Thoracic aorta (tissue), 2 donors: ENCODE measurements at regions not wholly inside any gene's neighbourhood (a gene's known extent, or its start where the extent isn't known, plus 50 kb on each side); places are given as distances from the start of the nearest gene placed in this dataset.
"Not testable (repeated sequence)": the region's sequence is repeated elsewhere in the genome, so short reads cannot be mapped to it uniquely, and the experiment has no call there.

Experiments
- ATAC-seq: fragments of 150-250 bp; one replicate; pipeline ENCODE4 v1.8.0; 2017; ENCODE audit warnings: low read depth; ENCODE audit not compliant: insufficient number of reproducible peaks, low FRiP score
- DNase-seq: peaks from one replicate; pipeline ENCODE4 v3.0.0-alpha.2; 2020; ENCODE audit warnings: low spot score
- H3K27ac ChIP-seq, 2 donors: fragments of 200-600 bp; sonication (generic); 1 replicate in 1 of 2; 2 replicates in 1 of 2; pipeline ENCODE4 v1.5.1; 2016; ENCODE audit warnings: mild to moderate bottlenecking in 2 of 2, moderate library complexity in 2 of 2
- H3K27me3 ChIP-seq: fragments of 200-600 bp; sonication (generic); replicated peaks from 2 replicates; pipeline ENCODE4 v1.6.0; 2016; ENCODE audit warnings: mild to moderate bottlenecking; ENCODE audit not compliant: insufficient read depth
- H3K36me3 ChIP-seq: fragments of 200-600 bp; sonication (generic); one replicate; pipeline ENCODE4 v1.5.1; 2016
- H3K4me1 ChIP-seq, 2 donors: fragments of 200-600 bp; sonication (generic); 1 replicate in 1 of 2; 2 replicates in 1 of 2; pipeline versions ENCODE4 v1.5.1 to v1.6.0; 2016; ENCODE audit warnings: low read depth in 2 of 2, mild to moderate bottlenecking in 1 of 2; ENCODE audit not compliant: control insufficient read depth in 1 of 2
- H3K4me3 ChIP-seq: fragments of 200-600 bp; sonication (generic); 2 replicates; pipeline ENCODE4 v1.5.1; 2016; ENCODE audit warnings: mild to moderate bottlenecking
- H3K9me3 ChIP-seq: fragments of 200-600 bp; sonication (generic); 2 replicates; pipeline ENCODE4 v1.5.1; 2016
- TF ChIP-seq, protein P1 (sequence below): fragments of 200-600 bp; sonication (generic); IDR thresholded peaks from one replicate; pipeline ENCODE4 v1.5.1; 2019; ENCODE audit warnings: antibody characterized with exemption

DNA sequence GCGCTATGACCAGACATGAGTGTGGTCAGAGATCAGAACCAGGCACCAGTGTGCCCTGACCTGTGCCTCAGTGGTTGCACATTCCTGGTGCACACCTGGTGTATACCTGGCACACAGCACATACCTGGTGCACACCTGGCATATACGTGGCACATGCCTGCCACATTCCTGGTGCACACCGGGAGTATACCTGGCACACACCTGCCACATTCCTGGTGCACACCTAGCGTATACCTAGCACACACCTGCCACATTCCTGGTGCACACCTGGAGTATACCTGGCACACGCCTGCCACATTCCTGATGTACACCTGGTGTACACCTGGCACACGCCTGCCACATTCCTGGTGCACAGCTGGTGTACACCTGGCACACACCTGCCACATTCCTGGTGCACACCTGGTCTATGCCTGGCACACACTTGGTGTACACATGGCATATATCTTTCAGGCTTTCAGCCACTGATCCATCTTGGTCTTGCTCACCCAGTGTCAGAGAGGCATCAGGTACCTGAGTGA is 61.3 kb upstream of the ADGRL1 start:
- Histone ChIP-seq H3K27ac (no peak overlapping the region), H3K4me3 (no peak overlapping the region), H3K27me3 (no peaks in the 10 kb centered on the region), H3K9me3 (no peaks in the 10 kb centered on the region), H3K36me3 (no peaks in the 10 kb centered on the region), H3K4me1 (peaks cover 0 to 8% of the 10 kb centered on the region in 2 donors)
- DNase-seq (no peak), ATAC-seq (no peak)
- TF ChIP-seq, protein P1, sequence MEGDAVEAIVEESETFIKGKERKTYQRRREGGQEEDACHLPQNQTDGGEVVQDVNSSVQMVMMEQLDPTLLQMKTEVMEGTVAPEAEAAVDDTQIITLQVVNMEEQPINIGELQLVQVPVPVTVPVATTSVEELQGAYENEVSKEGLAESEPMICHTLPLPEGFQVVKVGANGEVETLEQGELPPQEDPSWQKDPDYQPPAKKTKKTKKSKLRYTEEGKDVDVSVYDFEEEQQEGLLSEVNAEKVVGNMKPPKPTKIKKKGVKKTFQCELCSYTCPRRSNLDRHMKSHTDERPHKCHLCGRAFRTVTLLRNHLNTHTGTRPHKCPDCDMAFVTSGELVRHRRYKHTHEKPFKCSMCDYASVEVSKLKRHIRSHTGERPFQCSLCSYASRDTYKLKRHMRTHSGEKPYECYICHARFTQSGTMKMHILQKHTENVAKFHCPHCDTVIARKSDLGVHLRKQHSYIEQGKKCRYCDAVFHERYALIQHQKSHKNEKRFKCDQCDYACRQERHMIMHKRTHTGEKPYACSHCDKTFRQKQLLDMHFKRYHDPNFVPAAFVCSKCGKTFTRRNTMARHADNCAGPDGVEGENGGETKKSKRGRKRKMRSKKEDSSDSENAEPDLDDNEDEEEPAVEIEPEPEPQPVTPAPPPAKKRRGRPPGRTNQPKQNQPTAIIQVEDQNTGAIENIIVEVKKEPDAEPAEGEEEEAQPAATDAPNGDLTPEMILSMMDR: no peak

DNA sequence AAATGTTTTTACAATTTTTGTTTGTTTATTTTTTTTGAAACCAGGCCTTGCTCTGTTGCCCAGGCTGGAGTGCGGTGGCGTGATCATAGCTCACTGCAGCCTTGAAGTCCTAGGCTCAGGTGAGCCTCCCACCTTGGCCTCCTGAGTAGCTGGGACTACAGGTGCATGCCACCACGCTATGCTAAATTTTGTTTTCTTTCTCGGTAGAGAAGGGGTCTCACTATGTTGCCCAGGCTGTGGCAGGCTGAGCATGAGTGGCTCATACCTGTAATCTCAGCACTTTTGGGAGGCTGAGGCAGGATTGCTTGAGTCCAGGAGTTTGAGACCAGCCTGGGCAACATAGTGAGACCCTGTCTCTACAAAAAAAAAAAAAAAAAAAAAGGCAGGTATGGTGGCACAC is 60.2 kb upstream of the ADGRL1 start:
- not testable (repeated sequence) for DNase-seq, H3K27me3 ChIP-seq, H3K36me3 ChIP-seq, H3K9me3 ChIP-seq, H3K4me3 ChIP-seq, ATAC-seq, H3K4me1 ChIP-seq, H3K27ac ChIP-seq

DNA sequence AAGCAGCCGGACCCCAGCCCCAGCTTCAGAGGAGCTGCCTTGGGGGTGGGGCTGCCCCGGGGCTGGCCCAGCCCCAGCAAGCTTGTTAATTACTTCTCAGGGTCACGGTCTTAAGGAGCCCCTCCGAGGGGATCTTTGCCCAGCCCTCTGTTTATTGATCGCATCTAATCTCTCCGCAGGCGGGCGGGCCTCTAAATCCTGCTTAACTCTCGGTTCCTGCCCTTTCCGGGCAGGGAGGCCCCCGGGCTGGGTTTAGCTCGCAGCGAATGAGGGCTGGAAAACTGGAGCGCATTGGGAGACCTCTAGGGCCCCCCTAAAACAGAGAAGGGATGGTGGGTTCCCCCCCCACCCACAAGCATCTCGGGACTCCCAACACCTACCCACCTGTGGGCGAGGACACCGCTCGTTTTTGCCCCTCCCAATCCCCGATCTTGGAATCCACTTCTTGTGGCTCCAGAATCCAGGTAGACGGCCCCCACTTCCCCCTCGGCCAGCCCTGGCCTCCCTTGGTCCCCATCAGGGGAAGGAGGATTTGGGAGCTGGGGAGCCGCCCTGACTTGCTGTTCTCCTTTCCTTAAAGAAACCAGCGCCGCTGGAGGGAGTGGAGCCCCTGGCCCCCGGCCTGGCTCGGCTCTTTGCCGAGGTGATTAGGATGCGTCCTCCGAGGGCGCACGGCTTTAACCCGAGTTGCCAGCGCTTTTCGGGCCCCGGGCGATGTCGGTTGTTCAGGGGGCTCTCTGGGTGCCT is 59.5 kb upstream of the ADGRL1 start:
- no peak for ATAC-seq
- Histone ChIP-seq H3K4me1 (peaks cover 0 to 8% of the 10 kb centered on the region in 2 donors), H3K36me3 (no peaks in the 10 kb centered on the region), H3K4me3 (peak overlapping the region; percentile 31), H3K9me3 (no peaks in the 10 kb centered on the region), H3K27me3 (no peaks in the 10 kb centered on the region), H3K27ac (no peak overlapping the region)
- TF ChIP-seq, protein P1: no peak
- no peak for DNase-seq

DNA sequence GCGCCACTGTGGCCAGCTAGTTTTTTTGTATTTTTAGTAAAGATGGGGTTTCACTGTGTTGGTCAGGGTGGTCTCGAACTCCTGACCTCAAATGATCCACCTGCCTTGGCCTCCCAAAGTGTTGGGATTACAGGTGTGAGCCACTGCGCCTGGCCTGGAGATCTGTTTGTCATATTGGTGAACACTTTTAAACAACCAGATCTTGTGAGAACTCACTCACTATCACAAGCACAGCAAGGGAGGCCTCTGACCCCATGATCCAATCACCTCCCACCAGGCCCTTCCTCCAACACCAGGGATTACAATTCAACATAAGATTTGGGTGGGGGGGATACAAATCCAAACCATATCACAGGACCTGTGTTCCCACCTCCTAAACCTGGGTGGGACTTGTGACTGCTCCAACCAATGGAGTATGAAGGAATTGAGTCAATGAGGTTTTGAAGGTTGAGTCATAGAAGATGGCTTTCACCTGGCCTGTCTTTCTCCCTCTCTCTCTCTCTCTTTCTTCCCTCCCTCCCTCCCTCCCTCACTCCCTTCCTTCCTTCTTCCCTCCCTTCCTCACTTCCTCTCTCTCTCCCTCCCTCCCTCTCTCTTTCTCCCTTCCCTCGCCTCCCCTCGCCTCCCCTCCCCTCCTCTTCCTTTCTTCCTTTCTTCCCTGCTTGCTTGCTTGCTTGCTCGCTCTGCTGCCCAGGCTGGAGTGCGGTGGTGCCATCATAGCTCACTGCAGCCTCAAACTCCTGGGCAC is 50.1 kb upstream of the ADGRL1 start:
- not testable (repeated sequence) for DNase-seq, ATAC-seq, H3K4me3 ChIP-seq, H3K4me1 ChIP-seq, H3K27me3 ChIP-seq, H3K27ac ChIP-seq, H3K9me3 ChIP-seq, H3K36me3 ChIP-seq
